ENCODE measurements at regions not wholly inside any gene's neighbourhood (a gene's known extent, or its start where the extent isn't known, plus 50 kb on each side); places are given as distances from the start of the nearest gene placed in this dataset.

DNA sequence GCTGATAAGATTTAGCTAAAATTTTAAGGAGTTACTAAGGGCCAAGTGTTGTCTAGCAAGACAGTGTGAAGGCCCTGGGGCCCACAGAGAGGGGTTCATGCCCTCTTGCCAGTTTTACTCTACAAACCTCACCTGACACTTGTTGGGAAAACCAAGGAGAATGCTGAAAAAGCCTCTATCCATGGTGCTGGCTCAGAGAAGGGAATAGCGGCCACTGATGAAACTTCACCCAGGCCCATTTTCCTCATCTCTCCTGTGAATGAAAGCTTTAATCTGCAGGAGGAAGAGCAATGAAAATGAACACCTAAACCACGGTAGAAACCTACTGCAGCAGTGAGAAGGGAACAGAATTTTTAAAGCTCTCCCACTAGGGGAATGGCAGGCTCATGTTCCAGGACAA, 317.3 kb upstream of the CNR1 start:
- Histone ChIP-seq H3K9me2 (ENCODE audit: insufficient read depth) (no peaks in the 10 kb centered on the region), H3K4me1 (ENCODE audit: insufficient read depth) (no peaks in the 10 kb centered on the region), H3K9me3 (ENCODE audit: low read depth) (no peaks in the 10 kb centered on the region), H3K9ac (no peak overlapping the region), H3K36me3 (ENCODE audit: low read depth) (no peaks in the 10 kb centered on the region), H4K20me1 (ENCODE audit: insufficient read depth) (no peaks in the 10 kb centered on the region), H3K27ac (no peak overlapping the region), H3K27me3 (replicated peaks; ENCODE audit: insufficient read depth) (no peaks in the 10 kb centered on the region; the same call in 1 of the 2 replicates), H2AFZ (no peak overlapping the region), H3K79me2 (ENCODE audit: insufficient read depth) (no peaks in the 10 kb centered on the region), H3K4me3 (no peak overlapping the region), H3K4me2 (ENCODE audit: unreplicated experiment) (no peak overlapping the region), H3F3A (ENCODE audit: insufficient read depth) (no peaks in the 10 kb centered on the region)
- in situ Hi-C loops (cut with MboI), result no loop called here
- TF ChIP-seq EZH2 (IDR thresholded peaks at IDR 0.05; ENCODE audit: insufficient read depth, poor library complexity, severe bottlenecking) (no peak), EZH2phosphoT487 (IDR thresholded peaks at IDR 0.05; ENCODE audit: insufficient read depth, low read depth) (no peak)
- no peak for DNase-seq
- WGBS, 2 experiments (ENCODE audit: low coverage in 1 of 2, low lambda C conversion rate in 2 of 2, missing lambda C conversion rate in 2 of 2), result 28 to 49% methylated on average over 2 of the region's 2 CpGs

DNA sequence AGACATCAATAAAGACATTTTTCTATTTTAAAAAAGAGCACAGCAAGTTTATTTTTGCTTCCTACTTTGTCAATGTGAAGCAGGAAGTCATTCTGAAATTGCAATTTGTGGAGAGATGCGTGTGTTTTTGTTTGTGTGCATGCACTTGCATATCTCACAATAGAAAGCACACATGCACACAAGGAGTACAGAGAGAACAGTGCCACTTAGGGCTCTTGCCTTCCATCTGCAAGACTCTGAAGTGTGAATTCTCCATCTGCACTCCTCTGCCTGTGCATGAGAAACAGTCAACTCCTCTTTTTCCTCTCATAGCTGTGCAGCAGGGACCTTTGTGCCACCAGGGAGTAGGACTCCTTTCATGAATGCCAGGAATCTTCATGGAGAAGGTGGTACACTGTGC, 316.3 kb upstream of the CNR1 start:
- Histone ChIP-seq H3K27me3 (replicated peaks; ENCODE audit: insufficient read depth) (no peaks in the 10 kb centered on the region; the same call in 1 of the 2 replicates), H3K36me3 (ENCODE audit: low read depth) (no peaks in the 10 kb centered on the region), H3K9me3 (ENCODE audit: low read depth) (no peaks in the 10 kb centered on the region), H3K4me2 (ENCODE audit: unreplicated experiment) (no peak overlapping the region), H3K79me2 (ENCODE audit: insufficient read depth) (no peaks in the 10 kb centered on the region), H3K4me1 (ENCODE audit: insufficient read depth) (no peaks in the 10 kb centered on the region), H2AFZ (no peak overlapping the region), H3K4me3 (no peak overlapping the region), H4K20me1 (ENCODE audit: insufficient read depth) (no peaks in the 10 kb centered on the region), H3K27ac (no peak overlapping the region), H3K9ac (no peak overlapping the region), H3K9me2 (ENCODE audit: insufficient read depth) (no peaks in the 10 kb centered on the region), H3F3A (ENCODE audit: insufficient read depth) (no peaks in the 10 kb centered on the region)
- WGBS, 2 experiments (ENCODE audit: low coverage in 1 of 2, low lambda C conversion rate in 2 of 2, missing lambda C conversion rate in 2 of 2), result 37 to 54% methylated on average over 1 of the region's 1 CpG
- in situ Hi-C loops (cut with MboI), result no loop called here
- no peak for DNase-seq
- TF ChIP-seq EZH2 (IDR thresholded peaks at IDR 0.05; ENCODE audit: insufficient read depth, poor library complexity, severe bottlenecking) (no peak), EZH2phosphoT487 (IDR thresholded peaks at IDR 0.05; ENCODE audit: insufficient read depth, low read depth) (no peak)

DNA sequence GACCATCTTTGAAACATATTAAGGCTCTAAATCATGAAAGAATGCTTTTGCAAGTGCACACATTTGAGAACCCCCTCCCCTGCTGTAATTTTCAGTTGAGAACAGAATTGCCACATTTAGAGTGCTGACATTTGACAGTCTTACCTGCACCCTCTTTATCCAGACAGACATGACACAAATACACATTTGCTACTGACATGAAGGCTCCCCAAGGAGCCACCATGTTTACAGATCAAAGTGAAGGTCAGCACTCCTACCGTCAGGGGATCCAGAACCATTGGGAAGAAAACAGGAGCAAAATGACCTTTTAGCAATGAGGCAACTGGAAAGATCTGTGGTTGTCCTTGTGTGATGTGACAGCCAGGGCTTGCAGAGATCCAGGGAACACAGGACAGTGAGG, 315.4 kb upstream of the CNR1 start:
- Histone ChIP-seq H2AFZ (no peak overlapping the region), H3K9me2 (ENCODE audit: insufficient read depth) (no peaks in the 10 kb centered on the region), H3K27me3 (replicated peaks; ENCODE audit: insufficient read depth) (peaks cover 2% of the 10 kb centered on the region; the same call in 1 of the 2 replicates), H3K9me3 (ENCODE audit: low read depth) (no peaks in the 10 kb centered on the region), H3K36me3 (ENCODE audit: low read depth) (no peaks in the 10 kb centered on the region), H3K4me2 (ENCODE audit: unreplicated experiment) (no peak overlapping the region), H3K79me2 (ENCODE audit: insufficient read depth) (no peaks in the 10 kb centered on the region), H3F3A (ENCODE audit: insufficient read depth) (no peaks in the 10 kb centered on the region), H4K20me1 (ENCODE audit: insufficient read depth) (no peaks in the 10 kb centered on the region), H3K4me1 (ENCODE audit: insufficient read depth) (no peaks in the 10 kb centered on the region), H3K4me3 (no peak overlapping the region), H3K9ac (no peak overlapping the region), H3K27ac (no peak overlapping the region)
- TF ChIP-seq EZH2phosphoT487 (IDR thresholded peaks at IDR 0.05; ENCODE audit: insufficient read depth, low read depth) (no peak), EZH2 (IDR thresholded peaks at IDR 0.05; ENCODE audit: insufficient read depth, poor library complexity, severe bottlenecking) (no peak)
- 50 to 79% methylated on average over 1 of the region's 1 CpG for WGBS, 2 experiments (ENCODE audit: low coverage in 1 of 2, low lambda C conversion rate in 2 of 2, missing lambda C conversion rate in 2 of 2)
- in situ Hi-C loops (cut with MboI), result no loop called here
- DNase-seq, result no peak

DNA sequence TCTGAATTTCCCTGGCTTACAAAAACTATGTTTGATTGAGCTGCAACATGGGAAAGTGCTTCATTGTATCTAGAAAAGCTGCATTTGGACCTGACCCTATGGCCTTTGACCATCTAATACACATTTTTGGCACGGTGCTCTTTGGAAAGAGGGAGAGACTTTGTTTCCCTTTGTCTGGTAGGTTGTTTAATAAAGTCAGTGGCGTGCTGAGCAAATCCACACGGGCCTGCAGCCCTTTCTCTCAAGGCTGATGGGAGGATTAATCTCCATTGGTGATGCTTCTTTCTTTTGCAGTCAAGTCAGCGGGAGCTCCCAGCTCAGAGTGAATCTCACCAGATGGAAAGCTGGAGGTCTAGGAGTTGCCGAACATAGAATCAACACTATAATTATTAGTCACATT, 314.7 kb upstream of the CNR1 start:
- 36 to 60% methylated on average over 5 of the region's 5 CpGs for WGBS, 2 experiments (ENCODE audit: low coverage in 1 of 2, low lambda C conversion rate in 2 of 2, missing lambda C conversion rate in 2 of 2)
- Histone ChIP-seq H3K4me1 (ENCODE audit: insufficient read depth) (no peaks in the 10 kb centered on the region), H3K27me3 (replicated peaks; ENCODE audit: insufficient read depth) (peaks cover 4% of the 10 kb centered on the region; the same call in 1 of the 2 replicates), H2AFZ (no peak overlapping the region), H3K79me2 (ENCODE audit: insufficient read depth) (no peaks in the 10 kb centered on the region), H3K36me3 (ENCODE audit: low read depth) (no peaks in the 10 kb centered on the region), H3F3A (ENCODE audit: insufficient read depth) (no peaks in the 10 kb centered on the region), H3K9me3 (ENCODE audit: low read depth) (no peaks in the 10 kb centered on the region), H4K20me1 (ENCODE audit: insufficient read depth) (no peaks in the 10 kb centered on the region), H3K27ac (no peak overlapping the region), H3K9me2 (ENCODE audit: insufficient read depth) (no peaks in the 10 kb centered on the region), H3K4me2 (ENCODE audit: unreplicated experiment) (no peak overlapping the region), H3K9ac (no peak overlapping the region), H3K4me3 (no peak overlapping the region)
- TF ChIP-seq EZH2 (IDR thresholded peaks at IDR 0.05; ENCODE audit: insufficient read depth, poor library complexity, severe bottlenecking), result no peak
- TF ChIP-seq EZH2phosphoT487 (IDR thresholded peaks at IDR 0.05; ENCODE audit: insufficient read depth, low read depth), result no peak
- no peak for DNase-seq
- in situ Hi-C loops (cut with MboI), result no loop called here

DNA sequence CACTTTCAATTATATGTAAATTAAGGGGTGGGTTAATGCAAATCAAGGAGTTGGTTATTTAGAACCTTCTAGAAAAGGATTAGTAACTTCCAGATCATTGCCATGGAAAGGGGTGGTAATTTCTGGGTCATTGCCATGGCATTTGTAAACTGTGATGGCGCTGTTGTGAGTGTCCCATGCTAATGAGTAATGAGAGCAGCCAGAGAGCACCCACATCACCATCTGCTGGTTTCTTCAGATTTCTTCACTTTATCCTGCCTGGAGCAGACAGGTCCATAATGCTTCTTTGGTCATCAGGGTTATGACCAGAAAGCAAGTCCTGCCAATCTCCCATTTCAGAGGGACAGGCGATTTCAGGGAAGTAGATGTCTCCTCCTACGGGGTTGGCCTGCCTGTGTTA, 311.3 kb upstream of the CNR1 start:
- H3K9me2 ChIP-seq (ENCODE audit: insufficient read depth), result no peaks in the 10 kb centered on the region
- no peak overlapping the region for H2AFZ ChIP-seq
- in situ Hi-C loops (cut with MboI), result no loop called here
- H3F3A ChIP-seq (ENCODE audit: insufficient read depth), result no peaks in the 10 kb centered on the region
- no peaks in the 10 kb centered on the region for H3K36me3 ChIP-seq (ENCODE audit: low read depth)
- WGBS, 2 experiments (ENCODE audit: low coverage in 1 of 2, low lambda C conversion rate in 2 of 2, missing lambda C conversion rate in 2 of 2), result 40 to 49% methylated on average over 3 of the region's 3 CpGs
- no peak overlapping the region for H3K9ac ChIP-seq
- H3K4me1 ChIP-seq (ENCODE audit: insufficient read depth), result no peaks in the 10 kb centered on the region
- DNase-seq, result peak; percentile 31
- no peaks in the 10 kb centered on the region for H3K9me3 ChIP-seq (ENCODE audit: low read depth)
- no peak overlapping the region for H3K27ac ChIP-seq
- no peaks in the 10 kb centered on the region for H3K79me2 ChIP-seq (ENCODE audit: insufficient read depth)
- H3K4me3 ChIP-seq, result no peak overlapping the region
- no peaks in the 10 kb centered on the region for H4K20me1 ChIP-seq (ENCODE audit: insufficient read depth)
- 0 out of 2 replicates have a peak, but pooled peaks cover 8% of the 10 kb centered on the region for H3K27me3 ChIP-seq (replicated peaks; ENCODE audit: insufficient read depth)
- H3K4me2 ChIP-seq (ENCODE audit: unreplicated experiment), result no peak overlapping the region
- TF ChIP-seq EZH2phosphoT487 (IDR thresholded peaks at IDR 0.05; ENCODE audit: insufficient read depth, low read depth) (no peak), EZH2 (IDR thresholded peaks at IDR 0.05; ENCODE audit: insufficient read depth, poor library complexity, severe bottlenecking) (no peak)
